ENCODE measurements at regions not wholly inside any gene's neighbourhood (a gene's known extent, or its start where the extent isn't known, plus 50 kb on each side); places are given as distances from the start of the nearest gene placed in this dataset.

- no peak for TF ChIP-seq CTCF (IDR thresholded peaks at IDR 0.05)
- no peak for TF ChIP-seq EZH2 (IDR thresholded peaks at IDR 0.05)
Measured at GRCh38 chr9:82489201-82489821, 500.7 kb downstream of the SPATA31D1 start.
